ENCODE measurements at regions not wholly inside any gene's neighbourhood (a gene's known extent, or its start where the extent isn't known, plus 50 kb on each side); places are given as distances from the start of the nearest gene placed in this dataset.

DNA sequence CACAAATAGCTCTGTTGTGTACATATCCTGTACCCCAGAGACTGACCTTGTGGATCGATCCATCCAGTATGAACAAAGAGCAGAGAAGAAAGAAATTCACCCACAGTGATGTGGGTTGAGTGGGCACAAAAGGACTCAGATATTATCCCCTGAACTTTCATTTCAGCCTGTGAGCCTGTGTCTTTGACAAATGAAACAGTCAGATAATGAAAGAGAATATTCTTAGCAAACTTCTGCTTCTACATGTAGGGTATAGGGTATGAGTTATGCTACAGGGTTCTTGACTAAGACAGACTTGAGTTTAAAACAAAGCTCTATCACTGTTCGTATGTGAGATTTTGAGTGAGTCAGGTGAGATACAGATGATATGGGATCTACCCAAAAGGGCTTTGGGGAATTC lies 359.7 kb downstream of the MAFB start:
- no peak for FAIRE-seq
- ChIA-PET POLR2A (no interaction called here), CTCF (no interaction called here)
- dilution Hi-C loops (cut with MboI; ENCODE audit: extremely low pct_ligation_motif_present, low sequenced_read_pairs) (no loop called here), intact Hi-C loops (cut with micrococcal nuclease) (no loop called here)
- H3K79me2 ChIP-seq (ENCODE audit: control insufficient read depth, insufficient read depth, low read length) = no peaks in the 10 kb centered on the region
- H3K9me1 ChIP-seq (replicated peaks; ENCODE audit: control insufficient read depth, extremely low read depth, insufficient read depth, low read length) = no peaks in the 10 kb centered on the region
- H3K36me3 ChIP-seq (ENCODE audit: control insufficient read depth in 2 of 2, extremely low read depth in 1 of 2, insufficient read depth in 2 of 2, low read length in 2 of 2) = no peaks in the 10 kb centered on the region
- no peaks in the 10 kb centered on the region for H3K4me1 ChIP-seq (ENCODE audit: control insufficient read depth, extremely low read depth, insufficient read depth, low read length)
- no peaks in the 10 kb centered on the region for H4K20me1 ChIP-seq (replicated peaks; ENCODE audit: control insufficient read depth, extremely low read depth, insufficient read depth, low read length)
- H3K9ac ChIP-seq (replicated peaks; ENCODE audit: extremely low read depth, insufficient read depth, low read length) = no peak overlapping the region
- no peaks in the 10 kb centered on the region for H3K27me3 ChIP-seq (ENCODE audit: control insufficient read depth in 2 of 2, insufficient read depth in 2 of 2, low read length in 2 of 2)
- no peak overlapping the region for H3K4me2 ChIP-seq (ENCODE audit: insufficient read depth, low read length)
- H2AFZ ChIP-seq (ENCODE audit: low read depth, low read length) = no peak overlapping the region
- TF ChIP-seq FOS (IDR thresholded peaks at IDR 0.05; ENCODE audit: borderline replicate concordance, insufficient read depth, low read length) (no peak), GATA2 (IDR thresholded peaks at IDR 0.05; ENCODE audit: insufficient read depth, insufficient read length, low read depth, low read length) (no peak), JUN (IDR thresholded peaks at IDR 0.05; ENCODE audit: borderline replicate concordance, insufficient read depth, insufficient read length, low read depth) (no peak), MYC (IDR thresholded peaks at IDR 0.05; ENCODE audit: low read depth, low read length) (no peak)
- no peak for DNase-seq (ENCODE audit: low read depth, low spot score)
- no peaks in the 10 kb centered on the region for H3K9me3 ChIP-seq (replicated peaks; ENCODE audit: control insufficient read depth, insufficient read depth, low read length)
- no TSS peak for BruUV-seq (replicated peaks)
- H3K27ac ChIP-seq (ENCODE audit: insufficient read depth, low read depth, low read length) = no peak overlapping the region
- H3K4me3 ChIP-seq (replicated peaks in 1 of 3; ENCODE audit: insufficient read depth in 1 of 3, low read depth in 1 of 3, low read length in 3 of 3) = no peak overlapping the region

DNA sequence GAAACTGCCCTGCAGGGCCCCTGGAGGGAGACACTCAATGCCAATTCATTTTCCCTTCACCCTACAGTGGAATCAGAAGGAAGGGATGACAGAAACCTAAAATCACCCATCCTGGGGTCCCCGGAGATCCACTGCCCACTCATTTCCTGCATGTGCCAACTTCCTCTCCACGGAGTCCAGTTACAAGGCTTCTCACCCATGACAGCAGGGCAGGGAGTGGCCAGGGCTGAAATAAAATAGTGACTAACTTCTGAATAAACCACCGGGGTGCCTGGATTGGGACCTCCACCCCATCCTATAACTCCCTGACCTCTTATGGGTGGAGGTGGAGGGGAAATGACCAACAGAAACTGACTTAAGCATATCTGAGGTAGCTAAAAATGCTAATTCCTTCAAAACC lies 362.3 kb downstream of the MAFB start:
- Histone ChIP-seq H3K79me2 (ENCODE audit: control insufficient read depth, insufficient read depth, low read length) (no peaks in the 10 kb centered on the region), H3K36me3 (ENCODE audit: control insufficient read depth in 2 of 2, extremely low read depth in 1 of 2, insufficient read depth in 2 of 2, low read length in 2 of 2) (no peaks in the 10 kb centered on the region), H3K9ac (replicated peaks; ENCODE audit: extremely low read depth, insufficient read depth, low read length) (no peak overlapping the region), H3K9me3 (replicated peaks; ENCODE audit: control insufficient read depth, insufficient read depth, low read length) (no peaks in the 10 kb centered on the region), H3K4me2 (ENCODE audit: insufficient read depth, low read length) (no peak overlapping the region), H3K9me1 (replicated peaks; ENCODE audit: control insufficient read depth, extremely low read depth, insufficient read depth, low read length) (no peaks in the 10 kb centered on the region), H3K27me3 (ENCODE audit: control insufficient read depth in 2 of 2, insufficient read depth in 2 of 2, low read length in 2 of 2) (no peaks in the 10 kb centered on the region), H3K4me1 (ENCODE audit: control insufficient read depth, extremely low read depth, insufficient read depth, low read length) (no peaks in the 10 kb centered on the region), H4K20me1 (replicated peaks; ENCODE audit: control insufficient read depth, extremely low read depth, insufficient read depth, low read length) (no peaks in the 10 kb centered on the region), H3K27ac (ENCODE audit: insufficient read depth, low read depth, low read length) (no peak overlapping the region), H2AFZ (ENCODE audit: low read depth, low read length) (no peak overlapping the region), H3K4me3 (replicated peaks in 1 of 3; ENCODE audit: insufficient read depth in 1 of 3, low read depth in 1 of 3, low read length in 3 of 3) (no peak overlapping the region)
- ChIA-PET POLR2A (no interaction called here), CTCF (interaction anchor here (0.9 kb wide), 1 partner anchor 13 kb away, joined by 3 read pairs; no protein-coding TSS in a partner anchor)
- DNase-seq (ENCODE audit: low read depth, low spot score) (no peak), FAIRE-seq (no peak)
- no TSS peak for BruUV-seq (replicated peaks)
- dilution Hi-C loops (cut with MboI; ENCODE audit: extremely low pct_ligation_motif_present, low sequenced_read_pairs) (no loop called here), intact Hi-C loops (cut with micrococcal nuclease) (no loop called here)
- TF ChIP-seq FOS (IDR thresholded peaks at IDR 0.05; ENCODE audit: borderline replicate concordance, insufficient read depth, low read length) = no peak
- TF ChIP-seq, protein P1, sequence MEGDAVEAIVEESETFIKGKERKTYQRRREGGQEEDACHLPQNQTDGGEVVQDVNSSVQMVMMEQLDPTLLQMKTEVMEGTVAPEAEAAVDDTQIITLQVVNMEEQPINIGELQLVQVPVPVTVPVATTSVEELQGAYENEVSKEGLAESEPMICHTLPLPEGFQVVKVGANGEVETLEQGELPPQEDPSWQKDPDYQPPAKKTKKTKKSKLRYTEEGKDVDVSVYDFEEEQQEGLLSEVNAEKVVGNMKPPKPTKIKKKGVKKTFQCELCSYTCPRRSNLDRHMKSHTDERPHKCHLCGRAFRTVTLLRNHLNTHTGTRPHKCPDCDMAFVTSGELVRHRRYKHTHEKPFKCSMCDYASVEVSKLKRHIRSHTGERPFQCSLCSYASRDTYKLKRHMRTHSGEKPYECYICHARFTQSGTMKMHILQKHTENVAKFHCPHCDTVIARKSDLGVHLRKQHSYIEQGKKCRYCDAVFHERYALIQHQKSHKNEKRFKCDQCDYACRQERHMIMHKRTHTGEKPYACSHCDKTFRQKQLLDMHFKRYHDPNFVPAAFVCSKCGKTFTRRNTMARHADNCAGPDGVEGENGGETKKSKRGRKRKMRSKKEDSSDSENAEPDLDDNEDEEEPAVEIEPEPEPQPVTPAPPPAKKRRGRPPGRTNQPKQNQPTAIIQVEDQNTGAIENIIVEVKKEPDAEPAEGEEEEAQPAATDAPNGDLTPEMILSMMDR (IDR thresholded peaks at IDR 0.05; ENCODE audit: extremely low read depth in 1 of 2, insufficient read depth in 1 of 2, low read depth in 1 of 2, low read length in 2 of 2) = no peak
- TF ChIP-seq EZH2 (IDR thresholded peaks at IDR 0.05; ENCODE audit: borderline replicate concordance, low read depth, low read length, severe bottlenecking) = no peak
- no peak for TF ChIP-seq POLR2AphosphoS5 (IDR thresholded peaks at IDR 0.05; ENCODE audit: insufficient read depth, low read depth, low read length)
- TF ChIP-seq POLR2A (IDR thresholded peaks at IDR 0.05; ENCODE audit: low read depth, low read length) = no peak
- no peak for TF ChIP-seq MYC (IDR thresholded peaks at IDR 0.05; ENCODE audit: low read depth, low read length)
- TF ChIP-seq, protein P2, sequence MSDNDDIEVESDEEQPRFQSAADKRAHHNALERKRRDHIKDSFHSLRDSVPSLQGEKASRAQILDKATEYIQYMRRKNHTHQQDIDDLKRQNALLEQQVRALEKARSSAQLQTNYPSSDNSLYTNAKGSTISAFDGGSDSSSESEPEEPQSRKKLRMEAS (IDR thresholded peaks at IDR 0.05; ENCODE audit: insufficient read depth, insufficient read length) = no peak
- no peak for TF ChIP-seq GATA2 (IDR thresholded peaks at IDR 0.05; ENCODE audit: insufficient read depth, insufficient read length, low read depth, low read length)
- no peak for TF ChIP-seq JUN (IDR thresholded peaks at IDR 0.05; ENCODE audit: borderline replicate concordance, insufficient read depth, insufficient read length, low read depth)
